Ovary (tissue), 3 donors: ENCODE measurements at regions not wholly inside any gene's neighbourhood (a gene's known extent, or its start where the extent isn't known, plus 50 kb on each side); places are given as distances from the start of the nearest gene placed in this dataset.

Experiments
- EP300 ChIP-seq: sonication (generic); formaldehyde crosslinking; IDR thresholded peaks from one replicate; pipeline ENCODE4 v1.6.1; 2017; ENCODE audit warnings: antibody characterized with exemption
- POLR2A ChIP-seq: fragments of 450-650 bp; IDR thresholded peaks from one replicate; pipeline ENCODE4 v1.6.1; 2017; ENCODE audit warnings: antibody characterized with exemption, mild to moderate bottlenecking, moderate library complexity
- TF ChIP-seq, protein P1 (sequence below), 3 donors: fragments of 450-650 bp in 2 of 3; fragments of 200-600 bp in 1 of 3; IDR thresholded peaks; one replicate each; pipeline versions ENCODE4 v1.5.1 to v1.8.0; 2016 to 2022; ENCODE audit warnings: antibody characterized with exemption in 3 of 3, mild to moderate bottlenecking in 1 of 3
- donor health status: DM: no; HTN: no; CAD: no.

DNA sequence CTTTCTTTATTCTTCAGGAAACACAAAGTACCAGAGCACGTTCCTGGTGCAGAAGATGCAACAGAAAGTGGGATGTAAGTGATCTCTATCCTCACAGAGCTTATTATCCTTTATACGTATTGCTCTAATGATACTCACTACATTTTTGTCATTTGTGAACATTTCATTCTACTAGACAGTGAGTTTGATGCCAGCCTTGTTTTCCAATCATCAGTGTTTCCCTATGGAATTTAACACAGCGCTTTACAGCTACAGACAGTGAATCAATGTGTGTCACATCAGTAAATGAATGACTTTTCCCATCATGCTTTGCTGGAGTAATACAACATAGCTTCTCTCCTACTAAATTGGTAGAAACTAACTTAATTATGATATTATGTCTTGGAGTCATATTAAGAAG lies 175.5 kb downstream of the SDHAF3 start:
- TF ChIP-seq, protein P1, sequence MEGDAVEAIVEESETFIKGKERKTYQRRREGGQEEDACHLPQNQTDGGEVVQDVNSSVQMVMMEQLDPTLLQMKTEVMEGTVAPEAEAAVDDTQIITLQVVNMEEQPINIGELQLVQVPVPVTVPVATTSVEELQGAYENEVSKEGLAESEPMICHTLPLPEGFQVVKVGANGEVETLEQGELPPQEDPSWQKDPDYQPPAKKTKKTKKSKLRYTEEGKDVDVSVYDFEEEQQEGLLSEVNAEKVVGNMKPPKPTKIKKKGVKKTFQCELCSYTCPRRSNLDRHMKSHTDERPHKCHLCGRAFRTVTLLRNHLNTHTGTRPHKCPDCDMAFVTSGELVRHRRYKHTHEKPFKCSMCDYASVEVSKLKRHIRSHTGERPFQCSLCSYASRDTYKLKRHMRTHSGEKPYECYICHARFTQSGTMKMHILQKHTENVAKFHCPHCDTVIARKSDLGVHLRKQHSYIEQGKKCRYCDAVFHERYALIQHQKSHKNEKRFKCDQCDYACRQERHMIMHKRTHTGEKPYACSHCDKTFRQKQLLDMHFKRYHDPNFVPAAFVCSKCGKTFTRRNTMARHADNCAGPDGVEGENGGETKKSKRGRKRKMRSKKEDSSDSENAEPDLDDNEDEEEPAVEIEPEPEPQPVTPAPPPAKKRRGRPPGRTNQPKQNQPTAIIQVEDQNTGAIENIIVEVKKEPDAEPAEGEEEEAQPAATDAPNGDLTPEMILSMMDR (IDR thresholded peaks at IDR 0.05) = no peak
- TF ChIP-seq POLR2A (no peak), EP300 (no peak)
